OCI-LY7 (cell line): ENCODE measurements at regions not wholly inside any gene's neighbourhood (a gene's known extent, or its start where the extent isn't known, plus 50 kb on each side); places are given as distances from the start of the nearest gene placed in this dataset.

Experiments used
- BruUV-seq: library from RNA; stranded (reverse); fragments of 400-500 nt; replicated peaks from 2 replicates; lab custom pipeline; 2021; lab: Mats Ljungman, UMichigan
- CTCF ChIA-PET: fragments of 300-600 bp; sonication (Branson Sonifier 250); formaldehyde crosslinking; loops from one replicate; lab custom pipeline; 2022; ENCODE audit warnings: antibody characterized with exemption; ENCODE audit not compliant: unreplicated experiment; lab: Charles Lee
- POLR2A ChIA-PET: fragments of 300-600 bp; sonication (Branson Sonifier 250); formaldehyde crosslinking; loops from one replicate; lab custom pipeline; 2022; ENCODE audit warnings: antibody characterized with exemption; lab: Charles Lee
- DNase-seq: peaks from one replicate; pipeline ENCODE4 v3.0.0-alpha.2; 2015; ENCODE audit warnings: low spot score
- H2AFZ ChIP-seq: fragments of 200-600 bp; sonication (generic), shearing (Covaris generic); 2 replicates; pipeline ENCODE4 v1.6.1; 2014; ENCODE audit warnings: mild to moderate bottlenecking, antibody characterized with exemption, low read length, moderate library complexity
- H3K27ac ChIP-seq: fragments of 200-600 bp; sonication (generic); 2 replicates; pipeline ENCODE4 v1.5.1; 2014; ENCODE audit warnings: mixed run types, low read depth, mild to moderate bottlenecking, moderate library complexity, low read length, inconsistent platforms; ENCODE audit not compliant: poor library complexity, severe bottlenecking
- H3K36me3 ChIP-seq: fragments of 200-600 bp; sonication (generic); 2 replicates; pipeline ENCODE4 v1.6.1; 2014; ENCODE audit warnings: mild to moderate bottlenecking, antibody characterized with exemption, low read length, moderate library complexity, mixed read lengths; ENCODE audit not compliant: insufficient read depth
- H3K4me1 ChIP-seq: fragments of 200-600 bp; sonication (generic); 2 replicates; pipeline ENCODE4 v1.5.1; 2014; ENCODE audit warnings: mild to moderate bottlenecking, low read length; ENCODE audit not compliant: insufficient read depth, poor library complexity, severe bottlenecking
- H3K4me2 ChIP-seq: fragments of 200-600 bp; sonication (generic); 2 replicates; pipeline ENCODE4 v1.6.1; 2014; ENCODE audit warnings: mild to moderate bottlenecking, low read length
- H3K4me3 ChIP-seq: fragments of 200-600 bp; sonication (generic); 2 replicates; pipeline ENCODE4 v1.5.1; 2014; ENCODE audit warnings: mild to moderate bottlenecking, low read depth, low read length; ENCODE audit not compliant: poor library complexity, severe bottlenecking
- H3K79me2 ChIP-seq: fragments of 200-600 bp; sonication (generic); 2 replicates; pipeline ENCODE4 v1.6.1; 2016; ENCODE audit warnings: low read depth, mild to moderate bottlenecking, low read length, moderate library complexity, mixed read lengths; ENCODE audit not compliant: insufficient read depth
- H3K9me2 ChIP-seq: fragments of 200-600 bp; sonication (generic); 2 replicates; pipeline ENCODE4 v1.6.1; 2016; ENCODE audit warnings: mild to moderate bottlenecking, low read length, mixed read lengths; ENCODE audit not compliant: insufficient read depth
- H3K9me3 ChIP-seq: fragments of 200-600 bp; sonication (generic); 2 replicates; pipeline ENCODE4 v1.6.1; 2014; ENCODE audit warnings: mild to moderate bottlenecking, mixed run types, low read length, mixed read lengths
- H4K20me1 ChIP-seq: fragments of 200-600 bp; sonication (generic); 2 replicates; pipeline ENCODE4 v1.6.1; 2014; ENCODE audit warnings: mild to moderate bottlenecking, antibody characterized with exemption, low read length, moderate library complexity, mixed read lengths; ENCODE audit not compliant: insufficient read depth
- CTCF ChIP-seq: fragments of 200-600 bp; sonication (generic); conservative IDR thresholded peaks from 2 replicates; pipeline ENCODE4 v1.5.1; 2014; ENCODE audit warnings: mild to moderate bottlenecking, antibody characterized with exemption, low read length, moderate library complexity, mixed read lengths
- EZH2phosphoT487 ChIP-seq: fragments of 200-600 bp; sonication (generic); IDR thresholded peaks from 2 replicates; pipeline ENCODE4 v1.6.1; 2018; ENCODE audit warnings: low read depth, borderline replicate concordance, mild to moderate bottlenecking, mixed run types, antibody characterized with exemption, low read length, moderate library complexity, mixed read lengths
- intact Hi-C: fragments of 100-400 bp; cut with micrococcal nuclease; formaldehyde crosslinking; loops from one replicate; pipeline ENCODE4 v1.10.0; 2022; ENCODE audit not compliant: unreplicated experiment

- H3K9me3 ChIP-seq: no peaks in the 10 kb centered on the region
- no peak overlapping the region for H3K27ac ChIP-seq
- TF ChIP-seq CTCF (no peak), EZH2phosphoT487 (no peak)
- H3K4me1 ChIP-seq: no peaks in the 10 kb centered on the region
- no peak overlapping the region for H3K4me2 ChIP-seq
- ChIA-PET CTCF (no interaction called here), POLR2A (interaction anchor here (0.6 to 0.7 kb wide), 2 partner anchors 327 to 455 kb away, joined by 3 to 4 read pairs; no protein-coding TSS in a partner anchor)
- H3K9me2 ChIP-seq: no peaks in the 10 kb centered on the region
- no peak overlapping the region for H2AFZ ChIP-seq
- no peak overlapping the region for H3K4me3 ChIP-seq
- BruUV-seq: no TSS peak
- H3K79me2 ChIP-seq: no peaks in the 10 kb centered on the region
- intact Hi-C loops: no loop called here
- H4K20me1 ChIP-seq: no peaks in the 10 kb centered on the region
- no peaks in the 10 kb centered on the region for H3K36me3 ChIP-seq
- DNase-seq: no peak
These were observed 61.9 kb upstream of the TAB3 start for GRCh38 chrX:30951003-30951402.

GRCh38 chrX:30950391-30950790 lies 61.3 kb upstream of the TAB3 start:
- no peak overlapping the region for H3K4me3 ChIP-seq
- intact Hi-C loops: no loop called here
- H3K9me2 ChIP-seq: no peaks in the 10 kb centered on the region
- H3K79me2 ChIP-seq: no peaks in the 10 kb centered on the region
- BruUV-seq: no TSS peak
- H2AFZ ChIP-seq: no peak overlapping the region
- POLR2A ChIA-PET: interaction anchor here (0.6 kb wide), 1 partner anchor 326 kb away, joined by 4 read pairs; no protein-coding TSS in a partner anchor
- TF ChIP-seq CTCF (no peak), EZH2phosphoT487 (no peak)
- no peaks in the 10 kb centered on the region for H4K20me1 ChIP-seq
- no peaks in the 10 kb centered on the region for H3K9me3 ChIP-seq
- no peak overlapping the region for H3K27ac ChIP-seq
- H3K4me1 ChIP-seq: no peaks in the 10 kb centered on the region
- DNase-seq: no peak
- no peak overlapping the region for H3K4me2 ChIP-seq
- H3K36me3 ChIP-seq: no peaks in the 10 kb centered on the region
- CTCF ChIA-PET: no interaction called here

GRCh38 chrX:30949554-30949953 lies 60.5 kb upstream of the TAB3 start:
- DNase-seq: no peak
- no TSS peak for BruUV-seq
- H3K79me2 ChIP-seq: no peaks in the 10 kb centered on the region
- H4K20me1 ChIP-seq: no peaks in the 10 kb centered on the region
- ChIA-PET CTCF (no interaction called here), POLR2A (no interaction called here)
- no peak overlapping the region for H3K4me2 ChIP-seq
- no peaks in the 10 kb centered on the region for H3K36me3 ChIP-seq
- H3K4me1 ChIP-seq: no peaks in the 10 kb centered on the region
- intact Hi-C loops: no loop called here
- no peaks in the 10 kb centered on the region for H3K9me3 ChIP-seq
- no peak overlapping the region for H3K27ac ChIP-seq
- H3K4me3 ChIP-seq: no peak overlapping the region
- TF ChIP-seq CTCF (no peak), EZH2phosphoT487 (no peak)
- no peaks in the 10 kb centered on the region for H3K9me2 ChIP-seq
- H2AFZ ChIP-seq: no peak overlapping the region
